ENCODE measurements at regions not wholly inside any gene's neighbourhood (a gene's known extent, or its start where the extent isn't known, plus 50 kb on each side); places are given as distances from the start of the nearest gene placed in this dataset.

- no peaks in the 10 kb centered on the region for H4K20me1 ChIP-seq (ENCODE audit: insufficient read depth, low read length, poor library complexity, severe bottlenecking)
- H3K4me3 ChIP-seq (ENCODE audit: low read length, poor library complexity, severe bottlenecking), result no peak overlapping the region
- no peaks in the 10 kb centered on the region for H3K36me3 ChIP-seq (ENCODE audit: insufficient read depth, low read length)
- peak overlapping the region; percentile 29 for H3K4me2 ChIP-seq (ENCODE audit: low read depth, low read length, poor library complexity, severe bottlenecking)
- H3K27me3 ChIP-seq (ENCODE audit: insufficient read depth, low read length, poor library complexity, severe bottlenecking), result no peaks in the 10 kb centered on the region
- no peak overlapping the region for H2AFZ ChIP-seq (ENCODE audit: low read length)
- no peaks in the 10 kb centered on the region for H3K79me2 ChIP-seq (ENCODE audit: insufficient read depth, low read length)
- H3F3A ChIP-seq (ENCODE audit: low read depth), result no peaks in the 10 kb centered on the region
- peaks cover 13% of the 10 kb centered on the region for H3K4me1 ChIP-seq (ENCODE audit: insufficient read depth, low read length, poor library complexity, severe bottlenecking)
- no peaks in the 10 kb centered on the region for H3K9me3 ChIP-seq (ENCODE audit: insufficient read depth, low read depth, low read length)
- H3K9ac ChIP-seq (ENCODE audit: low read depth, low read length, poor library complexity, severe bottlenecking), result no peak overlapping the region
- TF ChIP-seq EZH2phosphoT487 (IDR thresholded peaks at IDR 0.05; ENCODE audit: borderline replicate concordance), result no peak
- no peak for TF ChIP-seq CTCF (conservative IDR thresholded peaks at IDR 0.05; ENCODE audit: low read length)
- H3K9me2 ChIP-seq (replicated peaks; ENCODE audit: low read depth, low read length), result no peaks in the 10 kb centered on the region
Measured at GRCh38 chr9:82518868-82519267, 530.3 kb downstream of the SPATA31D1 start.

- H3K4me1 ChIP-seq (ENCODE audit: insufficient read depth, low read length, poor library complexity, severe bottlenecking), result peaks cover 13% of the 10 kb centered on the region
- H3K79me2 ChIP-seq (ENCODE audit: insufficient read depth, low read length), result no peaks in the 10 kb centered on the region
- H3K9me2 ChIP-seq (replicated peaks; ENCODE audit: low read depth, low read length), result no peaks in the 10 kb centered on the region
- H3F3A ChIP-seq (ENCODE audit: low read depth), result no peaks in the 10 kb centered on the region
- H4K20me1 ChIP-seq (ENCODE audit: insufficient read depth, low read length, poor library complexity, severe bottlenecking), result no peaks in the 10 kb centered on the region
- H3K4me2 ChIP-seq (ENCODE audit: low read depth, low read length, poor library complexity, severe bottlenecking), result peak overlapping the region; percentile 29
- no peaks in the 10 kb centered on the region for H3K9me3 ChIP-seq (ENCODE audit: insufficient read depth, low read depth, low read length)
- no peaks in the 10 kb centered on the region for H3K27me3 ChIP-seq (ENCODE audit: insufficient read depth, low read length, poor library complexity, severe bottlenecking)
- H3K36me3 ChIP-seq (ENCODE audit: insufficient read depth, low read length), result no peaks in the 10 kb centered on the region
- no peak overlapping the region for H2AFZ ChIP-seq (ENCODE audit: low read length)
- H3K9ac ChIP-seq (ENCODE audit: low read depth, low read length, poor library complexity, severe bottlenecking), result no peak overlapping the region
- H3K4me3 ChIP-seq (ENCODE audit: low read length, poor library complexity, severe bottlenecking), result no peak overlapping the region
- no peak for TF ChIP-seq CTCF (conservative IDR thresholded peaks at IDR 0.05; ENCODE audit: low read length)
- no peak for TF ChIP-seq EZH2phosphoT487 (IDR thresholded peaks at IDR 0.05; ENCODE audit: borderline replicate concordance)
Measured at GRCh38 chr9:82519332-82519731, 530.8 kb downstream of the SPATA31D1 start.

GRCh38 chr9:82524407-82524806, 535.8 kb downstream of the SPATA31D1 start:
- no peaks in the 10 kb centered on the region for H3K79me2 ChIP-seq (ENCODE audit: insufficient read depth, low read length)

More at GRCh38 chr9:82524407-82524806, 535.8 kb downstream of the SPATA31D1 start:
- Histone ChIP-seq H3K36me3 (ENCODE audit: insufficient read depth, low read length) (no peaks in the 10 kb centered on the region), H3K9me2 (replicated peaks; ENCODE audit: low read depth, low read length) (no peaks in the 10 kb centered on the region), H3K4me3 (ENCODE audit: low read length, poor library complexity, severe bottlenecking) (no peak overlapping the region), H3K27me3 (ENCODE audit: insufficient read depth, low read length, poor library complexity, severe bottlenecking) (no peaks in the 10 kb centered on the region), H3F3A (ENCODE audit: low read depth) (no peaks in the 10 kb centered on the region), H3K9me3 (ENCODE audit: insufficient read depth, low read depth, low read length) (peaks cover 9% of the 10 kb centered on the region; the same call in 1 of the 2 replicates), H3K4me2 (ENCODE audit: low read depth, low read length, poor library complexity, severe bottlenecking) (no peak overlapping the region), H3K9ac (ENCODE audit: low read depth, low read length, poor library complexity, severe bottlenecking) (no peak overlapping the region), H2AFZ (ENCODE audit: low read length) (no peak overlapping the region), H4K20me1 (ENCODE audit: insufficient read depth, low read length, poor library complexity, severe bottlenecking) (no peaks in the 10 kb centered on the region), H3K4me1 (ENCODE audit: insufficient read depth, low read length, poor library complexity, severe bottlenecking) (peaks cover 5% of the 10 kb centered on the region)
- TF ChIP-seq CTCF (conservative IDR thresholded peaks at IDR 0.05; ENCODE audit: low read length) (peak; percentile 48; the same call in 1 of the 2 replicates), EZH2phosphoT487 (IDR thresholded peaks at IDR 0.05; ENCODE audit: borderline replicate concordance) (no peak)

All from Loucy (cell line).